GM12891 (cell line): ENCODE measurements at regions not wholly inside any gene's neighbourhood (a gene's known extent, or its start where the extent isn't known, plus 50 kb on each side); places are given as distances from the start of the nearest gene placed in this dataset.

Source experiments
- DNase-seq: peaks from one replicate; pipeline ENCODE4 v3.0.0; 2011; ENCODE audit warnings: low spot score; ENCODE audit not compliant: insufficient read length
- FAIRE-seq: peaks from 2 replicates; lab custom pipeline; 2011; peaks lifted over from hg19 to GRCh38; lab: Jason Lieb, UNC
- PAX5 ChIP-seq: IDR thresholded peaks from 2 replicates; pipeline ENCODE4 v1.6.1; 2011; ENCODE audit warnings: low read length, moderate library complexity, mild to moderate bottlenecking; ENCODE audit not compliant: insufficient read depth, severe bottlenecking
- POLR2A ChIP-seq: IDR thresholded peaks from 2 replicates; pipeline ENCODE4 v1.6.1; 2011; ENCODE audit warnings: low read depth, low read length, control low read depth
- POLR2AphosphoS5 ChIP-seq: IDR thresholded peaks from 2 replicates; pipeline ENCODE4 v1.6.1; 2011; ENCODE audit warnings: low read depth, low read length, control low read depth
- POU2F2 ChIP-seq: IDR thresholded peaks from 2 replicates; pipeline ENCODE4 v1.6.1; 2011; ENCODE audit warnings: low read depth, mild to moderate bottlenecking, control low read depth, low read length, moderate library complexity
- SPI1 ChIP-seq: IDR thresholded peaks from 2 replicates; pipeline ENCODE4 v1.6.1; 2011; ENCODE audit warnings: low read depth, low read length, control low read depth
- TAF1 ChIP-seq: IDR thresholded peaks from 2 replicates; pipeline ENCODE4 v1.6.1; 2011; ENCODE audit warnings: low read depth, low read length, control low read depth

GRCh38 chr12:125685915-125686314, 620.7 kb downstream of the AACS start:
- TF ChIP-seq POU2F2: no peak
- no peak for TF ChIP-seq POLR2AphosphoS5
- no peak for TF ChIP-seq SPI1
- no peak for TF ChIP-seq TAF1
- TF ChIP-seq POLR2A: no peak
- no peak for TF ChIP-seq PAX5
- FAIRE-seq: no peak
- DNase-seq: no peak

- no peak for DNase-seq
- TF ChIP-seq SPI1: no peak
- no peak for TF ChIP-seq POLR2AphosphoS5
- TF ChIP-seq POU2F2: no peak
- TF ChIP-seq TAF1: no peak
- no peak for TF ChIP-seq PAX5
- no peak for TF ChIP-seq POLR2A
- no peak for FAIRE-seq
Observed at GRCh38 chr12:125687403-125687802, 622.2 kb downstream of the AACS start.

- TF ChIP-seq POLR2A (no peak), PAX5 (no peak), POU2F2 (no peak), POLR2AphosphoS5 (no peak), TAF1 (no peak), SPI1 (no peak)
- FAIRE-seq: no peak
- no peak for DNase-seq
Observed at GRCh38 chr12:125687820-125688219, 622.6 kb downstream of the AACS start.

- FAIRE-seq: no peak
- DNase-seq: no peak
- no peak for TF ChIP-seq POLR2A
- TF ChIP-seq TAF1: no peak
Observed at GRCh38 chr12:125688223-125688622, 623.0 kb downstream of the AACS start.

GRCh38 chr12:125688881-125689280, 623.6 kb downstream of the AACS start:
- DNase-seq (no peak), FAIRE-seq (no peak)

GRCh38 chr12:125689576-125690410, 624.6 kb downstream of the AACS start:
- FAIRE-seq: no peak
- TF ChIP-seq SPI1 (no peak), PAX5 (no peak), POU2F2 (no peak), TAF1 (no peak), POLR2A (no peak), POLR2AphosphoS5 (no peak)

More at GRCh38 chr12:125688881-125689280, 623.6 kb downstream of the AACS start:
- TF ChIP-seq POU2F2: no peak
- TF ChIP-seq PAX5: no peak
- no peak for TF ChIP-seq TAF1
- TF ChIP-seq SPI1: no peak
- no peak for TF ChIP-seq POLR2AphosphoS5
- no peak for TF ChIP-seq POLR2A

GRCh38 chr12:125690841-125691240, 625.6 kb downstream of the AACS start:
- TF ChIP-seq PAX5 (no peak), SPI1 (no peak), POU2F2 (no peak), TAF1 (no peak)
- DNase-seq (no peak), FAIRE-seq (no peak)

More at GRCh38 chr12:125689576-125690410, 624.6 kb downstream of the AACS start:
- no peak for DNase-seq

- DNase-seq (no peak), FAIRE-seq (no peak)
- TF ChIP-seq SPI1 (no peak), PAX5 (no peak), POLR2A (no peak), POU2F2 (no peak), TAF1 (no peak), POLR2AphosphoS5 (no peak)
Observed at GRCh38 chr12:125696054-125696453, 630.8 kb downstream of the AACS start.

- no peak for TF ChIP-seq POLR2A
- no peak for FAIRE-seq
- DNase-seq: no peak
Observed at GRCh38 chr12:125704803-125705202, 639.6 kb downstream of the AACS start.

GRCh38 chr12:125720961-125721360, 655.7 kb downstream of the AACS start:
- FAIRE-seq (no peak), DNase-seq (no peak)
- TF ChIP-seq POLR2AphosphoS5: no peak
- no peak for TF ChIP-seq PAX5
- no peak for TF ChIP-seq TAF1
- TF ChIP-seq SPI1: no peak
- TF ChIP-seq POU2F2: no peak
- TF ChIP-seq POLR2A: no peak

GRCh38 chr12:125734137-125734536, 668.9 kb downstream of the AACS start:
- TF ChIP-seq POLR2AphosphoS5 (no peak), POU2F2 (no peak), POLR2A (no peak), TAF1 (no peak), SPI1 (no peak), PAX5 (no peak)
- DNase-seq: no peak
- FAIRE-seq: no peak
